C4-2B (cell line): ENCODE measurements at regions not wholly inside any gene's neighbourhood (a gene's known extent, or its start where the extent isn't known, plus 50 kb on each side); places are given as distances from the start of the nearest gene placed in this dataset.

Source experiments
- CTCF ChIP-seq: fragments of 450-650 bp; conservative IDR thresholded peaks from 2 replicates; pipeline ENCODE4 v1.5.1; 2017; ENCODE audit warnings: mild to moderate bottlenecking
- ZFX ChIP-seq: fragments of 450-650 bp; IDR thresholded peaks from 2 replicates; pipeline ENCODE4 v1.6.1; 2017

- TF ChIP-seq CTCF: no peak
- no peak for TF ChIP-seq ZFX
These were observed 93.2 kb upstream of the TP53I11 start for GRCh38 chr11:45043755-45044475.
